IPS-15b (cell line): ENCODE measurements at regions not wholly inside any gene's neighbourhood (a gene's known extent, or its start where the extent isn't known, plus 50 kb on each side); places are given as distances from the start of the nearest gene placed in this dataset.
"Not testable (repeated sequence)": the region's sequence is repeated elsewhere in the genome, so short reads cannot be mapped to it uniquely, and the experiment has no call there.

ENCODE experiments used
- H3K27me3 ChIP-seq: one replicate; pipeline ENCODE4 v1.6.1; 2013; ENCODE audit warnings: low read length; ENCODE audit not compliant: control insufficient read depth, insufficient read depth
- H3K36me3 ChIP-seq: one replicate; pipeline ENCODE4 v1.6.1; 2013; ENCODE audit warnings: low read length; ENCODE audit not compliant: control insufficient read depth, insufficient read depth
- H3K4me1 ChIP-seq: one replicate; pipeline ENCODE4 v1.6.1; 2013; ENCODE audit warnings: mild to moderate bottlenecking, low read length; ENCODE audit not compliant: control insufficient read depth, insufficient read depth
- H3K4me3 ChIP-seq: one replicate; pipeline ENCODE4 v1.5.1; 2013; ENCODE audit warnings: low read depth, low read length
- H3K9ac ChIP-seq: one replicate; pipeline ENCODE4 v1.6.1; 2013; ENCODE audit warnings: low read depth, mild to moderate bottlenecking, low read length
- H3K9me3 ChIP-seq: one replicate; pipeline ENCODE4 v1.6.1; 2013; ENCODE audit warnings: mild to moderate bottlenecking, low read length; ENCODE audit not compliant: control insufficient read depth, insufficient read depth

DNA sequence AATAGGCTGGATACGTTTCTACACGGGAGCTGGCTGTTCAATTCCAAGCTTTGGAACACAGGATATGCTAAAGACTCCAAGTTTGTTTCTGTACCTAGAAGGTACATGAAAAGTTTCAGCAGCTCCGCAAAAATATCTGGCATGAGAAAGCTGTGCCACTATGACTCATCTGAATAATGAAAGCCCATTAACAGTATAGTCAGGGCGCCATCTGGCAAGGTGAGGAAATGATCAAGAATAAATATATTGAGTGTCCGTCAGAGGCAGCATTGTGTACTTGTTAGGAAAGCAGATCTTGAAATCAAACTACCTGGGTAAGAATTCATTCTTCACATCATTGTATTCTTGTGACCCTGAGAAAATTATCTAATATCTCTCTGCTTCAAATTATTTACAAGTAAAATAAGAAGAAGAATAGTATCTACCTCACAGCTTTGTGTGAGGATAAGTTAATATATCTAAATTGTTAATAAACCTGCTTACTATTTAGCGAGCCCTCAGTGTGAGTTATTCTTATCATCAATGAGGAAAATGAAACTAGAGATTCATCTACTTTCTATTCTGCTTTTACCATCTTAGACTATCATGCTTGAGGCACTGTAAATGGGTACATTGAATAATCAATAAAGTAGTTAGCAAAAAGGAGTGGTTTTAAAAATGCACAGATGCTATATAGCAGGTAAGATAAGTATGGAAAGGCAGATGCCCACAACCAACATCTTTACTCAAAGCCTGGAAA, 53.5 kb downstream of the FSCB start:
- no peaks in the 10 kb centered on the region for H3K36me3 ChIP-seq
- H3K9ac ChIP-seq, result no peak overlapping the region
- peaks cover 4% of the 10 kb centered on the region for H3K9me3 ChIP-seq
- H3K27me3 ChIP-seq, result no peaks in the 10 kb centered on the region
- H3K4me3 ChIP-seq, result no peak overlapping the region
- H3K4me1 ChIP-seq, result no peaks in the 10 kb centered on the region

- H3K9ac ChIP-seq, H3K36me3 ChIP-seq, H3K4me3 ChIP-seq, H3K27me3 ChIP-seq, H3K9me3 ChIP-seq, H3K4me1 ChIP-seq: not testable (repeated sequence)
Observed at GRCh38 chr14:44450232-44450631, 56.9 kb downstream of the FSCB start.

DNA sequence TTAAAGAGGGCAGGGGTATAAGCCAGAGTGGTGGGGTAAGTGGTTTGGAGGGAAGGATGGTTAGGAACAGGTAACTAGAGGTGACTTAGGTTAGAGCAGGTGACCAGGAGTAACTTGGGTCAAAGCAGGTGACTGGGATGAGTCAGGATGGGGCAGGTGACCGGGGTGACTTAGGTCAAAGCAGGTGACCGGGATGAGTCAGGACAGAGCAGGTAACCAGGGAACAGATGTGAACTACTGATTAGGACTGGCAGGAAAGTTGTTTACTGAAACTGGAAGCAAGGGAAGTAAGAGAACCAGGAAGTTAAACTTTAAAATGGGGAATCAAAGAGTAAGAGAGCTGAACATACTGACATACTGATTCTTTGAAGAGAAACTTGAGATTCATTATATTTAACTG, 57.4 kb downstream of the FSCB start:
- Histone ChIP-seq H3K4me1 (no peaks in the 10 kb centered on the region), H3K9ac (no peak overlapping the region), H3K36me3 (no peaks in the 10 kb centered on the region), H3K4me3 (no peak overlapping the region), H3K27me3 (no peaks in the 10 kb centered on the region), H3K9me3 (peaks cover 4% of the 10 kb centered on the region)

DNA sequence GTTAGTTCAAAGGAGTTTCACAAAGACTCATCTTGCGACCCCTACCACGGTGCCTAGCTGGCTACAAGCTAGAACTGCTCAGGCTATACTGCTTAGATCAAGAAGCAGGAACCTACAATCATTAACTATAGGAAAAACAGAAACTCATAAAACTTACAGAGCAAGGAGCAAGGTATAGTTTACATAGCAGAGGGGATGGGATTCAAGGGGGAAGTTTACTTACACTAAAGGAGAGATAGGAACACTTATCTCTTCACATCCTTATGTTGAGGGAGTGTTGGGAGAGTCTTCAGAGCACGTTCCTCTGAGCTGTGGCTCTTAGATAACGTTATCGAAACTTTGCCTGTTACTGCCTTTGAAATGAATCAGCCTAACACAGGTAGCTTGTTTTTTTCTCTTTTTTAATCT, 58.1 kb downstream of the FSCB start:
- peaks cover 4% of the 10 kb centered on the region for H3K9me3 ChIP-seq
- H3K9ac ChIP-seq, result no peak overlapping the region
- H3K4me3 ChIP-seq, result no peak overlapping the region
- H3K36me3 ChIP-seq, result no peaks in the 10 kb centered on the region
- H3K4me1 ChIP-seq, result no peaks in the 10 kb centered on the region
- H3K27me3 ChIP-seq, result no peaks in the 10 kb centered on the region

DNA sequence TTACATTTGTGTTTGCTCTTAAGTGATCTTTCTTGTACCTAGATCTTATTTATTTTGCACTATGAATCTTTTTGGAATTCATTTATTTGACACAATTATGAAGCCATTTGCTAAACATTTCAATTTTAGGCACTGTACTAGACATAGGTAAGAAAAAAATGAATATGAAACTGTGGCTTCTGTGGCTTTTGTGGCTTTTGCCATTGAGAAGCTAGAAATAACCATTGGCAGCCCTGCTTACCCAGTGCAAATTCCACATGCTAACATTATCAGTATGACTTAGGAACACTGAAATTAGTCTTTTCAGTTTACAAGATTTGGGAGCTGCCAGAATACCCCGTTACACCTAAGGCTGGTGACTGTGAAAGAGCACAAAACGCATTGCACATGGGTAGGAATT, 60.1 kb downstream of the FSCB start:
- no peaks in the 10 kb centered on the region for H3K36me3 ChIP-seq
- peaks cover 4% of the 10 kb centered on the region for H3K9me3 ChIP-seq
- no peaks in the 10 kb centered on the region for H3K27me3 ChIP-seq
- no peak overlapping the region for H3K9ac ChIP-seq
- no peak overlapping the region for H3K4me3 ChIP-seq
- H3K4me1 ChIP-seq, result no peaks in the 10 kb centered on the region

DNA sequence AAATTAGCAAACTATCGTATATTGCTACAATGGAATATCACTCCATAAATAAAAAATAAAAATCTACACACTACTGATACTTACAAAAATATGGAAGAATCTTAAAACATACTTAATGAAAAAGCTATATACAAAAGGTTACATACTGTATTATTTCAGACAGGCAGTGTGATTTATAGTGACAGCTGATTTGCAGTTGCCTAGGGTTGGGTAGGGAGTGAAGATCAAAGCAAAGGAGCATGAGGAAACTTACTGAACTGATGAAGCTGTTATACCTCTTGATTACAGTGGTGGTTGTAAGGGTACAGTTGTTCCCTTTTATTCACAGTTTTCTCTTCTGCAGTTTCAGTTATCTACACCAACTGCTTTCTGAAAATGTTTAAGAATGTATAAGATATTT, 62.6 kb downstream of the FSCB start:
- Histone ChIP-seq H3K9me3 (peaks cover 4% of the 10 kb centered on the region), H3K4me3 (no peak overlapping the region), H3K27me3 (no peaks in the 10 kb centered on the region), H3K36me3 (no peaks in the 10 kb centered on the region), H3K4me1 (no peaks in the 10 kb centered on the region), H3K9ac (no peak overlapping the region)

DNA sequence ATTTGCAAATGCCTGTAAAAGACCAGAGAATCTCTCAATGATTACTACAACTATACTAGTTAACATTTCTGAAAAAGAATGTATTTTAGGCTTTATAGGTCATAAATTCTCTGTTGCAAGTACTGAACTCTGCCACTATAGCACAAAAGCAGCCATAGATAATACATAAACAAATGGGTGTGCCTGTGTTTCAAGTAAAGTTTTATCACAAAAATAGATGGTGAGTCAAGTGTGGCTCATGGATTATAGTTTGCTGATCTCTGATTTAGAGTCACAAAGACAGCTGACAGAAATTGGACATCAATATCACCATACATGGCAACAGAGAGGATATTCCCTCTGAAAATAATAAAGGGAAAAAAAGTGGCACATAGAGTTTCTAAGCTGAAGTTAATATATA, 68.1 kb downstream of the FSCB start:
- H3K36me3 ChIP-seq, result no peaks in the 10 kb centered on the region
- H3K4me3 ChIP-seq, result no peak overlapping the region
- no peak overlapping the region for H3K9ac ChIP-seq
- no peaks in the 10 kb centered on the region for H3K9me3 ChIP-seq
- no peaks in the 10 kb centered on the region for H3K27me3 ChIP-seq
- no peaks in the 10 kb centered on the region for H3K4me1 ChIP-seq

GRCh38 chr14:44438221-44438620, 68.9 kb downstream of the FSCB start:
- H3K4me3 ChIP-seq, result no peak overlapping the region
- no peaks in the 10 kb centered on the region for H3K9me3 ChIP-seq
- H3K27me3 ChIP-seq, result no peaks in the 10 kb centered on the region
- no peaks in the 10 kb centered on the region for H3K36me3 ChIP-seq
- no peak overlapping the region for H3K9ac ChIP-seq
- no peaks in the 10 kb centered on the region for H3K4me1 ChIP-seq

DNA sequence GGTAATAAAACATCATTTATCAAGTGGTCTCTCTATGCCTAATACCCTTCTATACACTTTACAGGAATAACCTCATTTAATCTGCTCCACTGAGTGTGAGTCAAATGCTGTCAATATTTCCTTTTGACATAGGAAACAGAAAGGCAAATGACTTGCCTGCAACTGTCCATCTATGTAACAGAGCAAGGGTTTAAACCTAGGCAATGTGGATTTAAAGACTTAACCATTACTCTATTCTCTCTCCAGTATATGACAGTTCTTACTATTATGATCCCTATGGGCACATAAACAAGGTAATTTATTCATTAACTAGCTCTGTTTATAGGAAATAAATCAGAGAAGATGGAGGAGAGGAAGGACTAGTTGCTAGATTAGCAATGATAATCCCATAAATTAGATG, 70.6 kb downstream of the FSCB start:
- no peak overlapping the region for H3K9ac ChIP-seq

DNA sequence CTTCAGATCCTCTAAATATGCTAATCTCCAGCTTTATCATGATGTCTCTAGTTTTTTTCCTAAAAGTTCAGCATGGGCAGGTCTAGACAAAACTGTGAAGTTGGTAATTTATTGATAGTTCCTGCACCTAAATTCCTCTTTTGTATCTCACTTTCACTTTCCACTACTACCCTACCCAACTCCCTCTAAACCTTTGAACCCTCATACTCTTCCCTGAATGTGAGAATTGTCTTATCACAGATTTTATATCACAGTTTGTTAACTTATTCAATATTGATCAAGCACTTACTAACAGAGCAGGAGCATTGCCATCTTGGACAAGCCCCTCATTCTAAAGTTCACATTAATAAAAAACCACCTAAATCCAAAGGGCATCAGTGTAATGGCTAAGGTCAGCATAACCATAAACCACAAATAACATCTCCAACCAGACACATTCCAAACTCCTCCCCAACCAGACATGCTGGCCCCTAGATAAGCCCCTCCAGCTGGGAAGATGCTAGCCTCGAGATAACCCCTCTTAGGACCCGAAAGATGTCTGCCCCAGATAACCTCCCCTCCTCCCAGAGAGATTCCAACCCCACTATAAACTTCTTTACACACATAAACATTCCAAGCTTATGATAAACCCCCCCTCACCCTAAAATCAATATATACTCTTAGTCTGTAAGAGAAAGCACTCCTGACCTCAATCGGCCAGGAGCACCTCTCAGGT, 78.7 kb downstream of the FSCB start:
- Histone ChIP-seq H3K9me3 (no peaks in the 10 kb centered on the region), H3K36me3 (no peaks in the 10 kb centered on the region), H3K4me1 (no peaks in the 10 kb centered on the region)

More for the DNA sequence above, 70.6 kb downstream of the FSCB start:
- no peak overlapping the region for H3K4me3 ChIP-seq
- H3K9me3 ChIP-seq, result no peaks in the 10 kb centered on the region
- H3K27me3 ChIP-seq, result no peaks in the 10 kb centered on the region
- no peaks in the 10 kb centered on the region for H3K36me3 ChIP-seq
- H3K4me1 ChIP-seq, result no peaks in the 10 kb centered on the region

GRCh38 chr14:44422699-44423098, 84.4 kb downstream of the FSCB start:
- no peaks in the 10 kb centered on the region for H3K36me3 ChIP-seq
- H3K27me3 ChIP-seq, result no peaks in the 10 kb centered on the region
- no peaks in the 10 kb centered on the region for H3K9me3 ChIP-seq
- H3K4me1 ChIP-seq, result no peaks in the 10 kb centered on the region
- no peak overlapping the region for H3K9ac ChIP-seq
- H3K4me3 ChIP-seq, result no peak overlapping the region

More for the DNA sequence above, 78.7 kb downstream of the FSCB start:
- no peaks in the 10 kb centered on the region for H3K27me3 ChIP-seq
- H3K4me3 ChIP-seq, result no peak overlapping the region
- H3K9ac ChIP-seq, result no peak overlapping the region

- Histone ChIP-seq H3K27me3 (no peaks in the 10 kb centered on the region), H3K9ac (no peak overlapping the region), H3K9me3 (no peaks in the 10 kb centered on the region), H3K36me3 (no peaks in the 10 kb centered on the region), H3K4me1 (no peaks in the 10 kb centered on the region), H3K4me3 (no peak overlapping the region)
Observed at GRCh38 chr14:44420226-44420625, 86.9 kb downstream of the FSCB start.
